ENCODE measurements at regions not wholly inside any gene's neighbourhood (a gene's known extent, or its start where the extent isn't known, plus 50 kb on each side); places are given as distances from the start of the nearest gene placed in this dataset.

- TF ChIP-seq CTCF (IDR thresholded peaks at IDR 0.05 in 2 of 3, conservative IDR thresholded peaks at IDR 0.05 in 1 of 3; ENCODE audit: borderline replicate concordance in 1 of 3, insufficient read depth in 1 of 3, low read depth in 2 of 3, low read length in 2 of 3) (no peak), JUND (IDR thresholded peaks at IDR 0.05) (no peak), EZH2phosphoT487 (IDR thresholded peaks at IDR 0.05; ENCODE audit: borderline replicate concordance) (no peak), EGR1 (IDR thresholded peaks at IDR 0.05; ENCODE audit: low read depth) (no peak), SIN3A (IDR thresholded peaks at IDR 0.05; ENCODE audit: low read depth) (no peak), POLR2A (IDR thresholded peaks at IDR 0.05; ENCODE audit: borderline replicate concordance, extremely low read depth, insufficient read depth, insufficient read length) (no peak)
- TF ChIP-seq, protein P1, sequence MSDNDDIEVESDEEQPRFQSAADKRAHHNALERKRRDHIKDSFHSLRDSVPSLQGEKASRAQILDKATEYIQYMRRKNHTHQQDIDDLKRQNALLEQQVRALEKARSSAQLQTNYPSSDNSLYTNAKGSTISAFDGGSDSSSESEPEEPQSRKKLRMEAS (IDR thresholded peaks at IDR 0.05), result no peak
These were observed 445.4 kb downstream of the EIPR1 start for GRCh38 chr2:2932189-2932588.

Measured in HCT116 (cell line).